ENCODE measurements at regions not wholly inside any gene's neighbourhood (a gene's known extent, or its start where the extent isn't known, plus 50 kb on each side); places are given as distances from the start of the nearest gene placed in this dataset.

GRCh38 chr1:14037101-14037847 lies 337.3 kb downstream of the PRDM2 start:
- TF ChIP-seq POLR2A (IDR thresholded peaks at IDR 0.05), result no peak
- TF ChIP-seq, protein P1, sequence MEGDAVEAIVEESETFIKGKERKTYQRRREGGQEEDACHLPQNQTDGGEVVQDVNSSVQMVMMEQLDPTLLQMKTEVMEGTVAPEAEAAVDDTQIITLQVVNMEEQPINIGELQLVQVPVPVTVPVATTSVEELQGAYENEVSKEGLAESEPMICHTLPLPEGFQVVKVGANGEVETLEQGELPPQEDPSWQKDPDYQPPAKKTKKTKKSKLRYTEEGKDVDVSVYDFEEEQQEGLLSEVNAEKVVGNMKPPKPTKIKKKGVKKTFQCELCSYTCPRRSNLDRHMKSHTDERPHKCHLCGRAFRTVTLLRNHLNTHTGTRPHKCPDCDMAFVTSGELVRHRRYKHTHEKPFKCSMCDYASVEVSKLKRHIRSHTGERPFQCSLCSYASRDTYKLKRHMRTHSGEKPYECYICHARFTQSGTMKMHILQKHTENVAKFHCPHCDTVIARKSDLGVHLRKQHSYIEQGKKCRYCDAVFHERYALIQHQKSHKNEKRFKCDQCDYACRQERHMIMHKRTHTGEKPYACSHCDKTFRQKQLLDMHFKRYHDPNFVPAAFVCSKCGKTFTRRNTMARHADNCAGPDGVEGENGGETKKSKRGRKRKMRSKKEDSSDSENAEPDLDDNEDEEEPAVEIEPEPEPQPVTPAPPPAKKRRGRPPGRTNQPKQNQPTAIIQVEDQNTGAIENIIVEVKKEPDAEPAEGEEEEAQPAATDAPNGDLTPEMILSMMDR (IDR thresholded peaks at IDR 0.05), result no peak
